GM20000 (cell line): ENCODE measurements at regions not wholly inside any gene's neighbourhood (a gene's known extent, or its start where the extent isn't known, plus 50 kb on each side); places are given as distances from the start of the nearest gene placed in this dataset.

Experiments used
- DNase-seq: peaks from one replicate; pipeline ENCODE4 v3.0.0; 2012; ENCODE audit warnings: low spot score
- CTCF ChIP-seq: IDR thresholded peaks from 2 replicates; pipeline ENCODE4 v1.5.1; 2012; ENCODE audit warnings: mild to moderate bottlenecking, control low read depth; ENCODE audit errors: extremely low read depth, missing control alignments

- DNase-seq = no peak
- no peak for TF ChIP-seq CTCF
Measured at GRCh38 chr10:6819301-6819700, 239.2 kb upstream of the PRKCQ start.

- DNase-seq = no peak
- TF ChIP-seq CTCF = no peak
Measured at GRCh38 chr10:6817770-6818169, 237.7 kb upstream of the PRKCQ start.

GRCh38 chr10:6815346-6815745, 235.3 kb upstream of the PRKCQ start:
- TF ChIP-seq CTCF = no peak
- no peak for DNase-seq

- no peak for TF ChIP-seq CTCF
- DNase-seq = no peak
Measured at GRCh38 chr10:6813856-6814255, 233.8 kb upstream of the PRKCQ start.

- TF ChIP-seq CTCF = no peak
- no peak for DNase-seq
Measured at GRCh38 chr10:6813306-6813705, 233.2 kb upstream of the PRKCQ start.

DNA sequence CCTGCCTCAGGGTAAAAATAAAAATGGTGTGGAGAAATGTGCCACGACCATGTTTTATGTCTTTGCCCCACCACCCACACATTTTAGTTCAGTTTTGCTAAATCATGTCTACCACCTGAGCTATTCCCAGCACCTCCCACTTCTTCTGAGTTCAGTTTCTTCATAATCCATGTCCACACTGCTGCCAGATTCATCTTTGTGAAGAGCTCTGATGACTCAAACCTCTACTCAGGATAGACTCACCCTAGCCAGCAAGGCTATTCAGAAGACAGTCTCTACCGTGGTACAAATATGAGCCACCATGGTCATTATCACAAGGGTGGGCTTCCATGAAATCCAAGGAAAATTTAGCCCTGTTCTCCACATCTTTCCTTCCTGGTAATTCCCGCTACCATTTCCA, 231.1 kb upstream of the PRKCQ start:
- DNase-seq = no peak
- no peak for TF ChIP-seq CTCF

- DNase-seq = no peak
- TF ChIP-seq CTCF = no peak
Measured at GRCh38 chr10:6803427-6803783, 223.3 kb upstream of the PRKCQ start.
